ENCODE measurements at regions not wholly inside any gene's neighbourhood (a gene's known extent, or its start where the extent isn't known, plus 50 kb on each side); places are given as distances from the start of the nearest gene placed in this dataset.

GRCh38 chr2:128402911-128403670, 84.4 kb upstream of the HS6ST1 start:
- Mint-ChIP-seq H3K9me3 (ENCODE audit: low read depth) (no peaks in the 10 kb centered on the region), H3K4me3 (no peak overlapping the region)
- CTCF ChIA-PET, result no interaction called here

GRCh38 chr2:128403814-128404708, 85.4 kb upstream of the HS6ST1 start:
- Mint-ChIP-seq H3K27ac (no peak overlapping the region), H3K36me3 (no peaks in the 10 kb centered on the region), H3K9me3 (ENCODE audit: low read depth) (no peaks in the 10 kb centered on the region), H3K4me1 (no peaks in the 10 kb centered on the region), H3K27me3 (peaks cover 25% of the 10 kb centered on the region), H3K4me3 (no peak overlapping the region)
- DNase-seq (no peak), ATAC-seq (no peak)
- CTCF ChIA-PET, result no interaction called here

More at GRCh38 chr2:128402911-128403670, 84.4 kb upstream of the HS6ST1 start:
- Mint-ChIP-seq H3K4me1 (no peaks in the 10 kb centered on the region), H3K27ac (no peak overlapping the region), H3K36me3 (no peaks in the 10 kb centered on the region), H3K27me3 (peaks cover 29% of the 10 kb centered on the region)
- DNase-seq (no peak), ATAC-seq (no peak)

GRCh38 chr2:128404709-128405466, 86.2 kb upstream of the HS6ST1 start:
- Mint-ChIP-seq H3K36me3 (no peaks in the 10 kb centered on the region), H3K4me1 (no peaks in the 10 kb centered on the region), H3K27ac (no peak overlapping the region), H3K4me3 (no peak overlapping the region), H3K9me3 (ENCODE audit: low read depth) (no peaks in the 10 kb centered on the region), H3K27me3 (peaks cover 18% of the 10 kb centered on the region)
- ATAC-seq (no peak), DNase-seq (no peak)
- CTCF ChIA-PET, result no interaction called here

- no peak for ATAC-seq
- Mint-ChIP-seq H3K4me3 (no peak overlapping the region), H3K9me3 (ENCODE audit: low read depth) (no peaks in the 10 kb centered on the region), H3K27ac (no peak overlapping the region), H3K4me1 (no peaks in the 10 kb centered on the region), H3K36me3 (no peaks in the 10 kb centered on the region), H3K27me3 (peaks cover 15% of the 10 kb centered on the region)
- CTCF ChIA-PET, result no interaction called here
- peak; percentile 22 for DNase-seq
These were observed 86.8 kb upstream of the HS6ST1 start for GRCh38 chr2:128405467-128405900.

- H3K36me3 Mint-ChIP-seq, result no peaks in the 10 kb centered on the region
- ATAC-seq (no peak), DNase-seq (peak; percentile 25)
- H3K4me3 Mint-ChIP-seq, result no peak overlapping the region
- no peaks in the 10 kb centered on the region for H3K4me1 Mint-ChIP-seq
- CTCF ChIA-PET, result no interaction called here
- H3K27me3 Mint-ChIP-seq, result peaks cover 10% of the 10 kb centered on the region
- H3K27ac Mint-ChIP-seq, result no peak overlapping the region
- H3K9me3 Mint-ChIP-seq (ENCODE audit: low read depth), result no peaks in the 10 kb centered on the region
These were observed 87.4 kb upstream of the HS6ST1 start for GRCh38 chr2:128405981-128406613.

GRCh38 chr2:128406736-128407554, 88.3 kb upstream of the HS6ST1 start:
- Mint-ChIP-seq H3K27ac (no peak overlapping the region), H3K4me1 (no peaks in the 10 kb centered on the region), H3K4me3 (no peak overlapping the region), H3K27me3 (peaks cover 5% of the 10 kb centered on the region), H3K9me3 (ENCODE audit: low read depth) (no peaks in the 10 kb centered on the region), H3K36me3 (no peaks in the 10 kb centered on the region)
- DNase-seq, result peak; percentile 31
- ATAC-seq, result no peak
- CTCF ChIA-PET, result no interaction called here

GRCh38 chr2:128408349-128409305, 90.0 kb upstream of the HS6ST1 start:
- Mint-ChIP-seq H3K9me3 (ENCODE audit: low read depth) (no peaks in the 10 kb centered on the region), H3K4me3 (no peak overlapping the region), H3K27me3 (no peaks in the 10 kb centered on the region), H3K4me1 (no peaks in the 10 kb centered on the region), H3K27ac (no peak overlapping the region), H3K36me3 (no peaks in the 10 kb centered on the region)
- ATAC-seq (no peak), DNase-seq (peak; percentile 34)
- CTCF ChIA-PET, result no interaction called here

- Mint-ChIP-seq H3K27ac (no peak overlapping the region), H3K27me3 (no peaks in the 10 kb centered on the region), H3K36me3 (no peaks in the 10 kb centered on the region), H3K9me3 (ENCODE audit: low read depth) (no peaks in the 10 kb centered on the region), H3K4me1 (no peaks in the 10 kb centered on the region), H3K4me3 (no peak overlapping the region)
- DNase-seq (peak; percentile 35), ATAC-seq (no peak)
- CTCF ChIA-PET, result no interaction called here
These were observed 90.8 kb upstream of the HS6ST1 start for GRCh38 chr2:128409326-128410034.

GRCh38 chr2:128410035-128410757, 91.5 kb upstream of the HS6ST1 start:
- H3K4me1 Mint-ChIP-seq, result no peaks in the 10 kb centered on the region
- CTCF ChIA-PET, result no interaction called here
- DNase-seq (peak; percentile 19), ATAC-seq (no peak)
- H3K27me3 Mint-ChIP-seq, result no peaks in the 10 kb centered on the region
- H3K4me3 Mint-ChIP-seq, result no peak overlapping the region
- H3K36me3 Mint-ChIP-seq, result no peaks in the 10 kb centered on the region
- H3K27ac Mint-ChIP-seq, result no peak overlapping the region
- H3K9me3 Mint-ChIP-seq (ENCODE audit: low read depth), result no peaks in the 10 kb centered on the region

GRCh38 chr2:128410758-128411215, 92.1 kb upstream of the HS6ST1 start:
- DNase-seq (peak; percentile 16), ATAC-seq (no peak)
- Mint-ChIP-seq H3K27ac (no peak overlapping the region), H3K9me3 (ENCODE audit: low read depth) (no peaks in the 10 kb centered on the region), H3K36me3 (no peaks in the 10 kb centered on the region), H3K4me1 (no peaks in the 10 kb centered on the region), H3K27me3 (no peaks in the 10 kb centered on the region), H3K4me3 (no peak overlapping the region)
- CTCF ChIA-PET, result no interaction called here

GRCh38 chr2:128411431-128411830, 92.8 kb upstream of the HS6ST1 start:
- ATAC-seq (no peak), DNase-seq (peak; percentile 37)
- CTCF ChIA-PET, result no interaction called here
- Mint-ChIP-seq H3K9me3 (ENCODE audit: low read depth) (no peaks in the 10 kb centered on the region), H3K4me3 (no peak overlapping the region), H3K4me1 (no peaks in the 10 kb centered on the region), H3K27me3 (no peaks in the 10 kb centered on the region), H3K27ac (no peak overlapping the region), H3K36me3 (no peaks in the 10 kb centered on the region)

Data from activated CD8-positive, alpha-beta memory T cell treated with anti-CD3 and anti-CD28 coated beads, Interleukin-2, amount 10 ng/mL, durations not matched to agents 7 days and 5 days (primary cell).